ENCODE measurements at regions not wholly inside any gene's neighbourhood (a gene's known extent, or its start where the extent isn't known, plus 50 kb on each side); places are given as distances from the start of the nearest gene placed in this dataset.

DNA sequence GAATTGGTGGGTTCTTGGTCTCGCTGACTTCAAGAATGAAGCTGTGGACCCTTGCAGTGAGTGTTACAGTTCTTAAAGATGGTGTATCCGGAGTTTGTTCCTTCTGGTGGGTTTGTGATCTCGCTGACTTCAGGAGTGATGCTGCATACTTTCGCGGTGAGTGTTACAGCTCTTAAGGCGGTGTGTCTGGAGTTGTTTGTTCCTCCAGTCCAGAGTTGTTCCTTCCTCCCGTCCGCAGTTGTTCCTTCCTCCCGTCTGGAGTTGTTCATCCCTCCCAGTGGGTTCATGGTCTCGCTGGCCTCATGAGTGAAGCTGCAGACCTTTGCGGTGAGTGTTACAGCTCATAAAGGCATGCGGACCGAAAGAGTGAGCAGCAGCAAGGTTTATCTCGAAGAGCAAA is 159.6 kb upstream of the ADAMTSL1 start:
- TF ChIP-seq POLR2A (IDR thresholded peaks at IDR 0.05; ENCODE audit: low read length) (no peak), GATA1 (IDR thresholded peaks at IDR 0.05; ENCODE audit: low read depth, low read length) (no peak)

Measured in erythroblast (primary cell).